Uterus (tissue), 3 donors: ENCODE measurements at regions not wholly inside any gene's neighbourhood (a gene's known extent, or its start where the extent isn't known, plus 50 kb on each side); places are given as distances from the start of the nearest gene placed in this dataset.

Experiments used
- DNase-seq, 2 donors: peaks; one replicate each; pipeline ENCODE4 v3.0.0-alpha.2; 2019 to 2020
- H3K27ac ChIP-seq, 2 donors: fragments of 200-600 bp; sonication (generic); 1 replicate in 1 of 2; 2 replicates in 1 of 2; pipeline ENCODE4 v1.5.1; 2016 to 2018
- H3K27me3 ChIP-seq, 2 donors: fragments of 200-600 bp; sonication (generic); one replicate each; pipeline ENCODE4 v1.5.1; 2018 to 2019; ENCODE audit warnings: control low read depth in 1 of 2
- H3K36me3 ChIP-seq, 2 donors: fragments of 200-600 bp; sonication (generic); one replicate each; pipeline ENCODE4 v1.5.1; 2019; ENCODE audit warnings: control low read depth in 1 of 2
- H3K4me1 ChIP-seq, 2 donors: fragments of 200-600 bp; sonication (generic); one replicate each; pipeline ENCODE4 v1.5.1; 2018 to 2019; ENCODE audit warnings: control low read depth in 1 of 2
- H3K4me3 ChIP-seq, 2 donors: fragments of 200-600 bp; sonication (generic); 1 replicate in 1 of 2; 2 replicates in 1 of 2; pipeline ENCODE4 v1.5.1; 2018 to 2019; ENCODE audit warnings: mild to moderate bottlenecking in 1 of 2
- H3K9me3 ChIP-seq, 2 donors: fragments of 200-600 bp; sonication (generic); one replicate each; pipeline ENCODE4 v1.5.1; 2019; ENCODE audit warnings: control low read depth in 1 of 2
- CTCF ChIP-seq, 4 experiments: fragments of 200-600 bp in 2 of 4; fragments of 450-650 bp in 2 of 4; sonication (generic) in 2 of 4; IDR thresholded peaks; one replicate each; pipeline ENCODE4 v1.5.1; 2016 to 2019; ENCODE audit warnings: antibody characterized with exemption in 4 of 4, mild to moderate bottlenecking in 2 of 4, moderate library complexity in 1 of 4
- POLR2A ChIP-seq, 2 donors: fragments of 450-650 bp; IDR thresholded peaks; one replicate each; pipeline ENCODE4 v1.6.1; 2016; ENCODE audit warnings: antibody characterized with exemption in 2 of 2, mild to moderate bottlenecking in 1 of 2, moderate library complexity in 1 of 2
- intact Hi-C: fragments of 100-400 bp; cut with DNase I; formaldehyde crosslinking; loops from one replicate; pipeline ENCODE4 v1.15.1; 2023; ENCODE audit warnings: low total_unique reads
- donor health status: DM: yes; HTN: yes; CAD: no.

- intact Hi-C loops: no loop called here
- Histone ChIP-seq H3K4me3 (no peak overlapping the region), H3K4me1 (peaks cover 0 to 6% of the 10 kb centered on the region in 2 donors), H3K9me3 (no peaks in the 10 kb centered on the region), H3K27ac (peak overlapping the region in 1 of 2 donors; percentile 73), H3K27me3 (no peaks in the 10 kb centered on the region), H3K36me3 (no peaks in the 10 kb centered on the region)
- no peak for TF ChIP-seq CTCF (IDR thresholded peaks at IDR 0.05)
- TF ChIP-seq POLR2A (IDR thresholded peaks at IDR 0.05): no peak
- no peak for DNase-seq
Observed at GRCh38 chr1:244212219-244212618, 161.1 kb downstream of the ZBTB18 start.

- no peaks in the 10 kb centered on the region for H3K9me3 ChIP-seq
- no peak overlapping the region for H3K4me3 ChIP-seq
- intact Hi-C loops: no loop called here
- H3K27me3 ChIP-seq: no peaks in the 10 kb centered on the region
- no peak for TF ChIP-seq CTCF (IDR thresholded peaks at IDR 0.05)
- no peak for TF ChIP-seq POLR2A (IDR thresholded peaks at IDR 0.05)
- peaks cover 0 to 6% of the 10 kb centered on the region in 2 donors for H3K4me1 ChIP-seq
- peak overlapping the region; percentile 69 to 73 for H3K27ac ChIP-seq
- no peak for DNase-seq
- H3K36me3 ChIP-seq: no peaks in the 10 kb centered on the region
Observed at GRCh38 chr1:244212797-244213475, 161.9 kb downstream of the ZBTB18 start.

GRCh38 chr1:244214009-244214967 is 163.2 kb downstream of the ZBTB18 start:
- intact Hi-C loops: no loop called here
- Histone ChIP-seq H3K9me3 (no peaks in the 10 kb centered on the region), H3K27me3 (no peaks in the 10 kb centered on the region), H3K36me3 (no peaks in the 10 kb centered on the region), H3K27ac (peak overlapping the region; percentile 69 to 73), H3K4me1 (peaks cover 0 to 6% of the 10 kb centered on the region in 2 donors), H3K4me3 (no peak overlapping the region)
- peak; percentile 57 to 82 for DNase-seq
- TF ChIP-seq CTCF (IDR thresholded peaks at IDR 0.05) (no peak), POLR2A (IDR thresholded peaks at IDR 0.05) (peak in 1 of 2 donors; percentile 25)

GRCh38 chr1:244216836-244217235 is 165.8 kb downstream of the ZBTB18 start:
- Histone ChIP-seq H3K4me1 (peaks cover 0 to 6% of the 10 kb centered on the region in 2 donors), H3K36me3 (no peaks in the 10 kb centered on the region), H3K4me3 (no peak overlapping the region), H3K9me3 (no peaks in the 10 kb centered on the region), H3K27me3 (no peaks in the 10 kb centered on the region), H3K27ac (no peak overlapping the region)
- TF ChIP-seq POLR2A (IDR thresholded peaks at IDR 0.05) (no peak), CTCF (IDR thresholded peaks at IDR 0.05) (no peak)
- intact Hi-C loops: no loop called here
- no peak for DNase-seq

GRCh38 chr1:244217711-244218110 is 166.6 kb downstream of the ZBTB18 start:
- Histone ChIP-seq H3K36me3 (no peaks in the 10 kb centered on the region), H3K27ac (no peak overlapping the region), H3K27me3 (no peaks in the 10 kb centered on the region), H3K4me3 (no peak overlapping the region), H3K4me1 (peaks cover 0 to 6% of the 10 kb centered on the region in 2 donors), H3K9me3 (no peaks in the 10 kb centered on the region)
- intact Hi-C loops: no loop called here
- TF ChIP-seq POLR2A (IDR thresholded peaks at IDR 0.05): no peak
- TF ChIP-seq CTCF (IDR thresholded peaks at IDR 0.05): no peak
- DNase-seq: no peak
